GM19351 (cell line): ENCODE measurements at regions not wholly inside any gene's neighbourhood (a gene's known extent, or its start where the extent isn't known, plus 50 kb on each side); places are given as distances from the start of the nearest gene placed in this dataset.

Experiments
- ATAC-seq: cut with Tn5 transposase; IDR thresholded peaks from one replicate; pipeline ENCODE4 v1.9.1; 2021; ENCODE audit warnings: mild to moderate bottlenecking, moderate library complexity; ENCODE audit not compliant: unreplicated experiment

GRCh38 chr13:33730147-33730546, 87.8 kb upstream of the RFC3 start:
- ATAC-seq, result peak; percentile 25

GRCh38 chr13:33730619-33731018, 87.3 kb upstream of the RFC3 start:
- no peak for ATAC-seq

GRCh38 chr13:33735276-33735675, 82.7 kb upstream of the RFC3 start:
- ATAC-seq, result no peak

GRCh38 chr13:33739254-33739653, 78.7 kb upstream of the RFC3 start:
- ATAC-seq, result no peak

GRCh38 chr13:33740134-33740538, 77.8 kb upstream of the RFC3 start:
- no peak for ATAC-seq

- ATAC-seq, result no peak
These were observed 75.6 kb upstream of the RFC3 start for GRCh38 chr13:33742321-33742720.

- ATAC-seq, result peak; percentile 61
These were observed 74.2 kb upstream of the RFC3 start for GRCh38 chr13:33743438-33744368.

- no peak for ATAC-seq
These were observed 73.2 kb upstream of the RFC3 start for GRCh38 chr13:33744589-33745369.

GRCh38 chr13:33745370-33746324, 72.3 kb upstream of the RFC3 start:
- peak; percentile 51 for ATAC-seq

- no peak for ATAC-seq
These were observed 71.1 kb upstream of the RFC3 start for GRCh38 chr13:33746867-33747266.

- no peak for ATAC-seq
These were observed 66.8 kb upstream of the RFC3 start for GRCh38 chr13:33751151-33751550.

GRCh38 chr13:33752094-33752493, 65.9 kb upstream of the RFC3 start:
- ATAC-seq, result no peak

GRCh38 chr13:33752597-33752996, 65.4 kb upstream of the RFC3 start:
- no peak for ATAC-seq

GRCh38 chr13:33756929-33757328, 61.0 kb upstream of the RFC3 start:
- ATAC-seq, result no peak

- peak; percentile 67 for ATAC-seq
These were observed 60.2 kb upstream of the RFC3 start for GRCh38 chr13:33757713-33758112.

GRCh38 chr13:33758113-33758512, 59.8 kb upstream of the RFC3 start:
- peak; percentile 69 for ATAC-seq

GRCh38 chr13:33761740-33762139, 56.2 kb upstream of the RFC3 start:
- no peak for ATAC-seq

- no peak for ATAC-seq
These were observed 54.9 kb upstream of the RFC3 start for GRCh38 chr13:33763021-33763420.

GRCh38 chr13:33764716-33765115, 53.2 kb upstream of the RFC3 start:
- ATAC-seq, result no peak

- no peak for ATAC-seq
These were observed 51.4 kb upstream of the RFC3 start for GRCh38 chr13:33766329-33767123.
